ENCODE measurements at regions not wholly inside any gene's neighbourhood (a gene's known extent, or its start where the extent isn't known, plus 50 kb on each side); places are given as distances from the start of the nearest gene placed in this dataset.

DNA sequence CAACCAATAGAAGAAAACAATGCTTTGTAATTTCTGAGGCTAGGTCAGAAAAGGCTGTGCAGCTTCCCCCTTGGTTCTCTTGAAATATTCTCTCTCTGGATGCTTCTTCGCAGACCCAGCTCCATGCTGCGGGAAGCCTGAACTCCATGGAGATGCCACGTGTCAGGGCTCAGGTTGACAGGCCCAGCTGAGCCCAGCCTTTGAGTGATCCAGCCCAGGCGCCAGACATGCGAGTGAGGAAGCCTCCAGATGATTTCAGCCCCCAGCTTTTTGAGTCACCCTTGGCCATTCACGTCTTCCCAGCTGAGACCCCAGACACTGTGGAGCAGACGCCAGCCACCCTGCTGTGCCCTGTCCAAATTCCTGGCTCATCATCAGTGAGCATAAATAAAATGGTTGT is 378.4 kb upstream of the NRP1 start:
- no peak overlapping the region for H2AFZ ChIP-seq (ENCODE audit: low read length)
- H3K27ac ChIP-seq (ENCODE audit: low read depth, low read length, poor library complexity, severe bottlenecking) = no peak overlapping the region
- H3K36me3 ChIP-seq (ENCODE audit: insufficient read depth, low read length) = no peaks in the 10 kb centered on the region
- no peaks in the 10 kb centered on the region for H3K9me3 ChIP-seq (ENCODE audit: low read length)
- no peaks in the 10 kb centered on the region for H4K20me1 ChIP-seq (ENCODE audit: insufficient read depth, low read length)
- no peak overlapping the region for H3K9ac ChIP-seq (ENCODE audit: low read length)
- no peaks in the 10 kb centered on the region for H3K9me2 ChIP-seq (ENCODE audit: low read depth, low read length)
- H3K79me2 ChIP-seq (ENCODE audit: insufficient read depth, low read length) = no peaks in the 10 kb centered on the region
- H3K27me3 ChIP-seq (ENCODE audit: insufficient read depth, low read length) = no peaks in the 10 kb centered on the region
- H3F3A ChIP-seq (ENCODE audit: insufficient read depth, low read length) = no peaks in the 10 kb centered on the region
- no peak overlapping the region for H3K4me2 ChIP-seq (ENCODE audit: low read length)
- TF ChIP-seq, protein P1, sequence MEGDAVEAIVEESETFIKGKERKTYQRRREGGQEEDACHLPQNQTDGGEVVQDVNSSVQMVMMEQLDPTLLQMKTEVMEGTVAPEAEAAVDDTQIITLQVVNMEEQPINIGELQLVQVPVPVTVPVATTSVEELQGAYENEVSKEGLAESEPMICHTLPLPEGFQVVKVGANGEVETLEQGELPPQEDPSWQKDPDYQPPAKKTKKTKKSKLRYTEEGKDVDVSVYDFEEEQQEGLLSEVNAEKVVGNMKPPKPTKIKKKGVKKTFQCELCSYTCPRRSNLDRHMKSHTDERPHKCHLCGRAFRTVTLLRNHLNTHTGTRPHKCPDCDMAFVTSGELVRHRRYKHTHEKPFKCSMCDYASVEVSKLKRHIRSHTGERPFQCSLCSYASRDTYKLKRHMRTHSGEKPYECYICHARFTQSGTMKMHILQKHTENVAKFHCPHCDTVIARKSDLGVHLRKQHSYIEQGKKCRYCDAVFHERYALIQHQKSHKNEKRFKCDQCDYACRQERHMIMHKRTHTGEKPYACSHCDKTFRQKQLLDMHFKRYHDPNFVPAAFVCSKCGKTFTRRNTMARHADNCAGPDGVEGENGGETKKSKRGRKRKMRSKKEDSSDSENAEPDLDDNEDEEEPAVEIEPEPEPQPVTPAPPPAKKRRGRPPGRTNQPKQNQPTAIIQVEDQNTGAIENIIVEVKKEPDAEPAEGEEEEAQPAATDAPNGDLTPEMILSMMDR (IDR thresholded peaks at IDR 0.05; ENCODE audit: low read length) = no peak
- no peak for TF ChIP-seq EZH2 (IDR thresholded peaks at IDR 0.05; ENCODE audit: borderline replicate concordance, low read length)
- no peaks in the 10 kb centered on the region for H3K4me1 ChIP-seq (ENCODE audit: insufficient read depth, low read length, severe bottlenecking)
- no peak overlapping the region for H3K4me3 ChIP-seq (ENCODE audit: low read depth, low read length, poor library complexity, severe bottlenecking)

DNA sequence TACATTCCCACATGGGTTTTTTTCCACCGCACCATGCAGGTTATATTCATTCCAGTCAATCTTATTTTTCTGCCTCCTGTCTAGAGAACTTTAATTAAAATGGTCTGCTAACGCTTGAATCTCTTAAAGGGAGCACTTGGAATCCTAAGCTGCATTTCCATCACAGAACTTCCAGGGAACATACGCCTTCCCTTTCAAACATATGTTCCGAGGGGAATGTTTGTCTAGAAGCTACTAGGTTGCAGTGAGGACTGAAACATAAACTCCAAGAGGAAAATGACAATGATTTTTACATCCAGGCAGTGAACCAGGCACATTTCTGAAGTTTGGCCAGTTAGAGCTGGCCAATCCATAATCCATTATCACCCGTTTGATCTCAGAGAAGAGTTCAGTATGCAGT is 375.5 kb upstream of the NRP1 start:
- no peak for TF ChIP-seq EZH2 (IDR thresholded peaks at IDR 0.05; ENCODE audit: borderline replicate concordance, low read length)
- Histone ChIP-seq H3K27me3 (ENCODE audit: insufficient read depth, low read length) (no peaks in the 10 kb centered on the region), H3F3A (ENCODE audit: insufficient read depth, low read length) (no peaks in the 10 kb centered on the region), H3K9ac (ENCODE audit: low read length) (no peak overlapping the region), H3K36me3 (ENCODE audit: insufficient read depth, low read length) (no peaks in the 10 kb centered on the region), H3K79me2 (ENCODE audit: insufficient read depth, low read length) (no peaks in the 10 kb centered on the region), H3K9me3 (ENCODE audit: low read length) (no peaks in the 10 kb centered on the region), H4K20me1 (ENCODE audit: insufficient read depth, low read length) (no peaks in the 10 kb centered on the region), H3K4me2 (ENCODE audit: low read length) (no peak overlapping the region), H3K4me3 (ENCODE audit: low read depth, low read length, poor library complexity, severe bottlenecking) (no peak overlapping the region), H2AFZ (ENCODE audit: low read length) (no peak overlapping the region), H3K4me1 (ENCODE audit: insufficient read depth, low read length, severe bottlenecking) (no peaks in the 10 kb centered on the region), H3K9me2 (ENCODE audit: low read depth, low read length) (no peaks in the 10 kb centered on the region), H3K27ac (ENCODE audit: low read depth, low read length, poor library complexity, severe bottlenecking) (no peak overlapping the region)

DNA sequence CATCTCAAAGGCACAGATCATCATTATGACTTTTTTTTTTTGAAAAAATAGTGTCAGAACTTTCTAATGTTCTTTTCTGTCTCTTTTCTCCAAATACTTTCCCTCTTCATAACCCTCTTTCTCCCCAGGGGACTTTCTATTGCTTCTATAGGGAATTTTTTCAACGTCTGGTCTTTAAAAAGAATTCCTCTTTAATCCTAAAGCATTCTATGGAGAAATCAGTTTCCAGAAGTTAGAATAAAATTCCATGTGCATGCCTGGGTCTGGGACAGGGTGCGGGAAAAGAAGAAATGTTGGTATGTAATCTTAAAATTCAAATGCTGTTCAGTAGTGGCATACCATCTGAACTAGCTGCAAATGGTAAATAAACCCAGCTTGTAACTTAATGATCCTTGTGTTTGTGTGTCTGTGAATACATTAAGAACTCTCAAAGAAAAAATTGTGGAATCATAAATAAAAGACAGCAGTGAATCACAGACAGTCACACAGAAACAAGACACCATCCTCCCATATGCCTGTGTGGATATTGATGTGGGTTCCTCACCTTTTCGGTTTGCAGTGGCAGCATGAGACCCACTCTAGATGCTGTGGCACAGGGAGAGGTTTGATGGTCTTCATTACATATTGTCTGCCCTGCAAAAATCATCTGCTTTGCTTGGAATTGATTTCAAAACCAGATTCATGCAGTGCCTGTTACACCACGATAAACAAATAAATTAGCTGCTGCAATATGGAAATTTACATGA is 374.7 kb upstream of the NRP1 start:
- H4K20me1 ChIP-seq (ENCODE audit: insufficient read depth, low read length) = no peaks in the 10 kb centered on the region
- H3K9ac ChIP-seq (ENCODE audit: low read length) = no peak overlapping the region
- H3K27ac ChIP-seq (ENCODE audit: low read depth, low read length, poor library complexity, severe bottlenecking) = no peak overlapping the region
- H3K4me3 ChIP-seq (ENCODE audit: low read depth, low read length, poor library complexity, severe bottlenecking) = no peak overlapping the region
- no peaks in the 10 kb centered on the region for H3K4me1 ChIP-seq (ENCODE audit: insufficient read depth, low read length, severe bottlenecking)
- TF ChIP-seq EZH2 (IDR thresholded peaks at IDR 0.05; ENCODE audit: borderline replicate concordance, low read length) = no peak
- TF ChIP-seq, protein P1 (IDR thresholded peaks at IDR 0.05; ENCODE audit: low read length) = no peak
- H3K9me3 ChIP-seq (ENCODE audit: low read length) = no peaks in the 10 kb centered on the region
- H3K27me3 ChIP-seq (ENCODE audit: insufficient read depth, low read length) = no peaks in the 10 kb centered on the region
- no peaks in the 10 kb centered on the region for H3K9me2 ChIP-seq (ENCODE audit: low read depth, low read length)
- no peaks in the 10 kb centered on the region for H3K79me2 ChIP-seq (ENCODE audit: insufficient read depth, low read length)
- H2AFZ ChIP-seq (ENCODE audit: low read length) = no peak overlapping the region
- no peaks in the 10 kb centered on the region for H3K36me3 ChIP-seq (ENCODE audit: insufficient read depth, low read length)
- no peak overlapping the region for H3K4me2 ChIP-seq (ENCODE audit: low read length)
- H3F3A ChIP-seq (ENCODE audit: insufficient read depth, low read length) = no peaks in the 10 kb centered on the region

DNA sequence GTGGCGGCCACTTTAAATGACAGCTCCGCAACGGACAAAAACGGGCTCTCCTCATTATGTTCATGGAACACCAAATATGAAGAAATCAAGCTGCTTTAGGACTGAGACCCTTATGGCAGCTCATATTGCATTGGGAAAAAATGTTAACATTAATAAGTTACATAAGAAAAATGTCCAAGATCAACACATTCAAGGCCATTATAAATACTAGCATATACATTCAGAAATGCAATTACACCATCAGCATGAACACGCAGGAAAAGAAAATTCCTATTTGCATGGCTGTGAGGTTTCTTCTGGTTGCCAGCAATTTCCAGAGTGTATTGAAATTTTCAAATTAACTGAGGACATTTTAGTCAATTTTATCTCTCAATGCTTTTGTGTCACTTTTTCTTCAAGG is 374.1 kb upstream of the NRP1 start:
- H3K36me3 ChIP-seq (ENCODE audit: insufficient read depth, low read length) = no peaks in the 10 kb centered on the region
- no peak overlapping the region for H3K27ac ChIP-seq (ENCODE audit: low read depth, low read length, poor library complexity, severe bottlenecking)
- H3K27me3 ChIP-seq (ENCODE audit: insufficient read depth, low read length) = no peaks in the 10 kb centered on the region
- no peak overlapping the region for H2AFZ ChIP-seq (ENCODE audit: low read length)
- no peak overlapping the region for H3K4me3 ChIP-seq (ENCODE audit: low read depth, low read length, poor library complexity, severe bottlenecking)
- no peaks in the 10 kb centered on the region for H3K9me2 ChIP-seq (ENCODE audit: low read depth, low read length)
- H3F3A ChIP-seq (ENCODE audit: insufficient read depth, low read length) = no peaks in the 10 kb centered on the region
- H3K79me2 ChIP-seq (ENCODE audit: insufficient read depth, low read length) = no peaks in the 10 kb centered on the region
- TF ChIP-seq, protein P1 (IDR thresholded peaks at IDR 0.05; ENCODE audit: low read length) = no peak
- TF ChIP-seq EZH2 (IDR thresholded peaks at IDR 0.05; ENCODE audit: borderline replicate concordance, low read length) = no peak
- no peak overlapping the region for H3K9ac ChIP-seq (ENCODE audit: low read length)
- no peaks in the 10 kb centered on the region for H3K9me3 ChIP-seq (ENCODE audit: low read length)
- H3K4me2 ChIP-seq (ENCODE audit: low read length) = no peak overlapping the region
- no peaks in the 10 kb centered on the region for H3K4me1 ChIP-seq (ENCODE audit: insufficient read depth, low read length, severe bottlenecking)
- H4K20me1 ChIP-seq (ENCODE audit: insufficient read depth, low read length) = no peaks in the 10 kb centered on the region

Data from OCI-LY1 (cell line).